Endometrium (tissue), 2 donors: ENCODE measurements at regions not wholly inside any gene's neighbourhood (a gene's known extent, or its start where the extent isn't known, plus 50 kb on each side); places are given as distances from the start of the nearest gene placed in this dataset.

Source experiments
- FAIRE-seq: peaks from 2 replicates; lab custom pipeline; 2012; peaks lifted over from hg19 to GRCh38; lab: Jason Lieb, UNC
- donor health status: control.
- donor health status: control.

DNA sequence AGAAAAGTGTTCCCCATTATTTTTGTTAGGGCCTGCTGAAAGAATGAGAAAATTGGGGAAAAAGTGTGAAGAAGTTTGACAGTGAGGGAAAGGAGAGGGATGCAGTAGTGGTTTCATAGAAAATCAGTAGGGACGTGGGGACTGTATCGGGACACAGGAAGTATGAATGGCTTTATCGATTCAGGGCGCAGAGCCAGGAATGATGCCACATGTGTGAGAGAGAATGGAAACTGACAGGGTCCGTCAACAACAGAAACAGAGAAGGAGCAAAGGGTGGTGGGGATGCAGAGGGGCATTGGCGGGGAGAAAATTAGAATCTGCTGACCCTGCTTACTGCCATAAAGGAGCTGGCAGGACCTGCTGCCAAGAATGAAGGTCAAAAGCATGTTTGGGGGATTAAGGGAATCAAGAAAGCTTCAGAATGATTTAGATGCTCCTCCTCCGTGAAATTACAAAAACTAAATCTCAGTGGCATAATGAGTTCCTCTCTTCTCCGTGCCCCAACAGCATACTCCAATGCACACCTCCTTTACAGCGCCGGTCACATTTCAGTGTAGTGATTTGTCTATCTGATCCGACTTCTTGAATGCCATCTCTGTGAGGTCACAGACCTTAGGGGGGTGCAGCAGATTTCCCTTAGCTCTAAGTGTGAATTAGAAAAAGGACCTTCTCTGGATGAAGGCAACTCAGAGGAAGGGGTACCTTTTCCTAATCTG lies 92.6 kb downstream of the EMP1 start:
- no peak for FAIRE-seq

DNA sequence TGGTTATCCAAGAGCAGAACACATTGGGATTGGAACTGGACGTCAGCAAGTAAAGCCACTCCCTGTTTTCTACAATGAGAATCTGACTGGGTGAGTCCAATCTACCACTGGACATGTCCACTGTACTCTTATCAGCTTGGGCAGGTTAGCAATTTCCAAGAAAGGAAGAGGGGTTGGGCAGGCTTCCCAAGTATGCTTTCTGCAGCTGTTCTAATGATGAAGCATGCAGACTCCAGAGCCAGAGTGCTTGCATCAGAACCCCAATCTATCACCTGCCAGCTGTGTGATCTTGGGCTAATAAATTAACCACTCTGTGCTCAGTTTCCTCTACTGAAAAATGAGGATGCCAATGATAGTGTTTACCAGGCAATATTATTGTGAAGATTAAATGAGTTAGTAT lies 92.0 kb downstream of the EMP1 start:
- FAIRE-seq, result no peak

DNA sequence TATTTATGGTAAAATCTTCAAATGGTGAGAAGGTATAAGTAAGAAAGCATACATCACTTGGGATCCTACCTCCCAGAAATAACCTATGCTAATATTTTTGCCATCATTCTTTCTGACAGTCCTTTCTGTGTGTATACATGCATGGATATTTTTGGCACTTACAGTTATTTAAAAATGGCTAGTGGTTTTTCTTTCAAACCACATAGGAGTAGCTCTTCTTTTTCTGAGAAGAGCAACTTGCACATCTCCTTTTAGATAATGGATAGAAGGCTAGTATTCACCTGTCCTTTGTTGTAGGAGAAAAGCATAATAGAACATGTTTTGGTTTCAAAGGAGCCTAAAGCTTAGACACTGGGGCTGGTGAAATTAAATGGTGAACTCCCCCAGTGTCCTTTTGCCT lies 87.3 kb downstream of the EMP1 start:
- no peak for FAIRE-seq

DNA sequence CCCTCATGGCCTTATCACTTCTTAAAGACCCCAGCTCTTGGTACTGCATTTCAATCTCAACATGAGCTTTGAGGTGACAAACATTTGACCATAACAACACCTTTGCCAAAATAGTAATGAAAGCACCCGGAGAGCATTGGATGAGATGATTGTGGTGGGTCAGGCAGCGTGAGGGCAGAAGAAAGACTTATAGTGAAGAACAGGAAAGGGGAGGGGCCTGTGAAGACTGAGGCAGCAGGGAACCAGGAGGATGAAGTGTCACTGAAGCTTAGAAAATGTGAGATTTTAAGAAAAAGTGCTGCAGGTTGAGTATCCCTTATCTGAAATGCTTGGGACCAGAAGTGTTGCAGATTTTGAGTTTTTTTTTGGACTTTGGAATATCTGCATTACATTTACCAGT lies 86.3 kb downstream of the EMP1 start:
- FAIRE-seq, result no peak

DNA sequence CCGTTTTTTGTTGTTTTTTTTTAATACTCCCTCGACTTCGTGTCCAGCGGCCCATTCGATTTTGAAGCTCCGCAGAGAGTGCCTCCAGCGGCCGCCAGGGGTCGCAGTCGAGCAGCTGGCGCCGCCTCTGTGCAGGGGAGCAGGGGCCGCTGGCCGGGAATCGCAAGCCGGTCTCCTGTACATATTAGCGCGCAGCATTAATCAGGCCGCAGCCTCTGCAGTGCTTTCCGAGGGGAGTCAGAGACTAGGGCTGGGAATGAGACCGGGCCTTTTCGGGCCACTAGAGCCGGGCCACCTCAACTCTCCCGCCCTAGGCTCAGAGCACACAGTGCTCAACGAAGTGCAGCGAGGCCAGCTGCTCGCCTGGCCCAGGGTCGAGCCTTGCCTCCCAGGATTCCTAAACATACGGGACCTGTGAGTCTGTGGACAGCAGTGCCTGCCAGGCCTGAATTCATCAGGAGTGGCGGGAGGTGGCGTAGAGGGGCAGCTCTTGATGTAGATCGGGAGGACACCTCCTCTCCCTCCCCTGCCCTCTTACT lies 81.8 kb downstream of the EMP1 start:
- FAIRE-seq, result no peak

GRCh38 chr12:13277293-13277692 lies 80.8 kb downstream of the EMP1 start:
- no peak for FAIRE-seq

GRCh38 chr12:13275241-13276085 lies 78.9 kb downstream of the EMP1 start:
- no peak for FAIRE-seq

- FAIRE-seq, result no peak
These were observed 77.3 kb downstream of the EMP1 start for GRCh38 chr12:13273850-13274249.

DNA sequence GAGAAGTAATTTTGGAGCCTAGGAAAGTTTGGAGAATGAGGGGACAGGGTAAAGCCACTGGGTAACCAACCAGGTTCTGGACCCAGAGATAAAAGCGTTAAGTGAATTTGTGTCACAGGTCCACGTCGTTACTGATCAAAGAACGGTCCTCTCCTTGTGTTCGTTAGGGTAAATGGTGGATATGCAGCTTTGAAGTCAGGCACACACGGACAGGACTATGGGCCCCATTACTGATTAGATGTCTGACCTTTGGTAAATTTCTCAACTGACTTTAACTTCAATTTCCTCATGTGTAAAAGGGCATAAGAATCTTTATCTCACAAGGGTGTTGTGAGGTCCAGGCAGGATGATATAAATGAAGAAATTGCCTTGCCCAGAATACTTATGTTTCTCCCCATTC lies 76.6 kb downstream of the EMP1 start:
- FAIRE-seq, result no peak

DNA sequence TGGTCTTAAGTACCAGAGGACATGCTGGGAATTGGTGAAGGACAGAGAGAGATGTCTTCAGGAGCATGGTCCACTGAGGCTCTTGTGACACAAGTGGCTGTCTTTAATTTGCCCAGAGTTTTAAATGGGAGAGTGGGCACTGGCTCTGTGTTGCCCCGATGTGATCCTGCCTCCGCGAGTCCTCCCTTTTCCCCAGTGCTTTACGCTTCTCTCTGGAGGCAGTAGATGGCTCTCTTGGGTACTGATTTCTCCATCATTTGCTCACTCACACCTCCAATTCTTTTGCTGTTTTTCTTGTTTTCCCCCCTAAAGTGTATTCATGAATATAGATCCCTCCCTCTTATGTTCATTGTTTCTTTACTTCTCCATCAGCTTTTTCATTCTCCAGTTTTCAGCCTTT lies 74.3 kb downstream of the EMP1 start:
- no peak for FAIRE-seq
